Heart left ventricle (tissue), 16 donors: ENCODE measurements at regions not wholly inside any gene's neighbourhood (a gene's known extent, or its start where the extent isn't known, plus 50 kb on each side); places are given as distances from the start of the nearest gene placed in this dataset.

Experiments
- ATAC-seq, 4 donors: fragments of 200-7000 bp; cut with Tn5 transposase; one replicate each; pipeline ENCODE4 v1.9.1; 2020 to 2022; ENCODE audit warnings: moderate library complexity in 4 of 4, mild to moderate bottlenecking in 3 of 4, moderate number of reproducible peaks in 1 of 4
- DNase-seq, 5 donors: peaks; one replicate each; pipeline ENCODE4 v3.0.0-alpha.2; 2020
- H3K27ac ChIP-seq, 12 donors: fragments of 200-600 bp; sonication (generic) in 4 of 12; one replicate each; pipeline versions ENCODE4 v1.5.0 to v1.8.0; 2016 to 2022; ENCODE audit warnings: mild to moderate bottlenecking in 2 of 12
- H3K27me3 ChIP-seq, 9 donors: fragments of 200-600 bp; sonication (generic) in 2 of 9; one replicate each; pipeline versions ENCODE4 v1.5.1 to v1.8.0; 2016 to 2022; ENCODE audit warnings: mild to moderate bottlenecking in 3 of 9
- H3K36me3 ChIP-seq, 9 donors: fragments of 200-600 bp; sonication (generic) in 2 of 9; one replicate each; pipeline versions ENCODE4 v1.5.0 to v1.8.0; 2018 to 2022; ENCODE audit warnings: mild to moderate bottlenecking in 2 of 9
- H3K4me1 ChIP-seq, 12 donors: fragments of 200-600 bp; sonication (generic) in 4 of 12; one replicate each; pipeline versions ENCODE4 v1.5.0 to v1.8.0; 2016 to 2022; ENCODE audit warnings: mild to moderate bottlenecking in 3 of 12
- H3K4me3 ChIP-seq, 12 donors: fragments of 200-600 bp; sonication (generic) in 4 of 12; one replicate each; pipeline versions ENCODE4 v1.5.0 to v1.8.0; 2017 to 2022; ENCODE audit warnings: mild to moderate bottlenecking in 9 of 12, moderate library complexity in 4 of 12
- H3K9me3 ChIP-seq, 12 donors: fragments of 200-600 bp; sonication (generic) in 4 of 12; one replicate each; pipeline versions ENCODE4 v1.5.0 to v1.8.0; 2016 to 2022; ENCODE audit warnings: mild to moderate bottlenecking in 1 of 12
- POLR2A ChIP-seq, 2 donors: fragments of 450-650 bp; IDR thresholded peaks; one replicate each; pipeline ENCODE4 v1.6.1; 2017; ENCODE audit warnings: antibody characterized with exemption in 2 of 2, mild to moderate bottlenecking in 2 of 2, moderate library complexity in 2 of 2
- WGBS, 4 donors: extraction: QIAGEN DNeasy Blood & Tissue Kit in 2 of 4; methylation state at CpG; one replicate each; pipeline versions ENCODE4 v1.1.5 to v1.1.7; 2013 to 2018; 5-methylcytosine and 5-hydroxymethylcytosine counted together
- intact Hi-C, 10 donors: fragments of 100-400 bp; cut with DNase I; formaldehyde crosslinking; loops; one replicate each; pipeline versions ENCODE4 v1.11.1 to v1.14.2; 2022
- TF ChIP-seq, protein P1 (sequence below), 12 donors: fragments of 200-600 bp; sonication (generic) in 4 of 12; IDR thresholded peaks; one replicate each; pipeline versions ENCODE4 v1.5.0 to v1.8.0; 2018 to 2022; ENCODE audit warnings: antibody characterized with exemption in 12 of 12, mild to moderate bottlenecking in 5 of 12
- donor health status: ischemic (EF 13 %, LVEDD 7.1; RV severe dilation, severe dysfunction).
- donor health status: healthy with polysubstance abuse.
- donor health status: DM: no; HTN: yes; CAD: no.
- donor health status: DM: no; HTN: no; CAD: no.
- donor health status: ischemic (EF 25% LVEDD 6.9; RV normal size, moderate dysfunction).
- donor health status: ischemic (EF 25% LVEDD 5.7; RV mildly dilated, moderate dysfunction).
- donor health status: healthy.
- donor health status: DM: yes; HTN: yes; CAD: no.
- donor health status: ischemic (EF 35%, LVEDD 5.7; RV mildly dilated, moderate dysfunction).
- donor health status: nonischemic (EF 11% LVEDD 7.7; RV severe dilation, severe dysfunction).
- donor health status: DM: yes; HTN: yes; CAD: no.
- donor health status: PGD.
- donor health status: ischemic (EF 29% LVEDD 5.4; RV normal size, mild dysfunction).
- donor health status: nonischemic (EF 23%, LVEDD 6.1; RV moderate dilation, normal function).

DNA sequence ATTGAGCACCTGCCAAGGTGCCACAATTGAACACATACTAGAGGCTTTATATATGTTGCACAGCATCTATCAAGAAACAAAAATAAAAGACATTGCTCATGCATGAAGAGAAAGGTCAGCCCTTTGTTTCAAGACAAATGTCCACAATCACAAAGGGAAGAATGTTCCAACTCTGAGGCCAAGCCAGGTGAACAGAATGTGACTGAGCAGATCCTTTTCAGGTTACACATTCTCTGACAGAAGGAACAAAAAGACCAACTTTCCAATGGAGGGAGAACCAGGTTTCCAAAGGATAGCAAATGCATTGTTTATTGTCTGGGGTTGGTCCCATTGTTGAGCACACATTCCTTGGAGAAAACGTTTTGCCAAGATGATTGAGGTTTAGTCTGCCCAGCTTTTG lies 50.2 kb upstream of the FAM174B start:
- no peaks in the 10 kb centered on the region for H3K27me3 ChIP-seq
- no peaks in the 10 kb centered on the region for H3K9me3 ChIP-seq
- intact Hi-C loops, result loop anchor here in 1 of 10 donors (10.0 kb wide), 1 partner anchor 611 kb away; no protein-coding TSS in a partner anchor
- ATAC-seq (no peak), DNase-seq (no peak)
- no peak for TF ChIP-seq POLR2A (IDR thresholded peaks at IDR 0.05)
- TF ChIP-seq, protein P1, sequence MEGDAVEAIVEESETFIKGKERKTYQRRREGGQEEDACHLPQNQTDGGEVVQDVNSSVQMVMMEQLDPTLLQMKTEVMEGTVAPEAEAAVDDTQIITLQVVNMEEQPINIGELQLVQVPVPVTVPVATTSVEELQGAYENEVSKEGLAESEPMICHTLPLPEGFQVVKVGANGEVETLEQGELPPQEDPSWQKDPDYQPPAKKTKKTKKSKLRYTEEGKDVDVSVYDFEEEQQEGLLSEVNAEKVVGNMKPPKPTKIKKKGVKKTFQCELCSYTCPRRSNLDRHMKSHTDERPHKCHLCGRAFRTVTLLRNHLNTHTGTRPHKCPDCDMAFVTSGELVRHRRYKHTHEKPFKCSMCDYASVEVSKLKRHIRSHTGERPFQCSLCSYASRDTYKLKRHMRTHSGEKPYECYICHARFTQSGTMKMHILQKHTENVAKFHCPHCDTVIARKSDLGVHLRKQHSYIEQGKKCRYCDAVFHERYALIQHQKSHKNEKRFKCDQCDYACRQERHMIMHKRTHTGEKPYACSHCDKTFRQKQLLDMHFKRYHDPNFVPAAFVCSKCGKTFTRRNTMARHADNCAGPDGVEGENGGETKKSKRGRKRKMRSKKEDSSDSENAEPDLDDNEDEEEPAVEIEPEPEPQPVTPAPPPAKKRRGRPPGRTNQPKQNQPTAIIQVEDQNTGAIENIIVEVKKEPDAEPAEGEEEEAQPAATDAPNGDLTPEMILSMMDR (IDR thresholded peaks at IDR 0.05), result no peak
- no peak overlapping the region for H3K27ac ChIP-seq
- H3K4me3 ChIP-seq, result no peak overlapping the region
- no peaks in the 10 kb centered on the region for H3K36me3 ChIP-seq
- WGBS, 4 donors, result 20 to 63% (median 40%) methylated on average over 1 of the region's 1 CpG
- H3K4me1 ChIP-seq, result no peaks in the 10 kb centered on the region

DNA sequence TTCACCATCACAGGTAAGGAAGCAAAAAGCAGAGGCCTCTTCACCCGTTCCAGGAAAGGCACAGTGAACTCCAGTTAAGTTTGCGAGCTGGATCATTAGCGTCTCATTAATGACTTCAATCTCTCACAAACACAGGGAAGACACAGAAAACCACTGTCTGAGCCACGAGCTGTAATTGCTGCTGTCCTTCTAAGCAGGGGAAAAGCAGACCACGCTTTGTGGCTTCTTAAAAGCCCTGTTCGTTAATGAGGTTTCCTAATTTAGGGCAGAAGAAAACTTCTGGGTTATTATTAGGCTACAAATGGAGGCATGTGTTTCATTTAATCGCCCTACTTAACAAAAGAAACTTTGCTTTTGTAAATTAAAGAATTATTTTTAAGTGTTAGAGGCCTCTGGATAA lies 50.6 kb upstream of the FAM174B start:
- 79 to 90% (median 86%) methylated on average over 7 of the region's 7 CpGs for whole genome bisulfite sequencing, 4 donors

DNA sequence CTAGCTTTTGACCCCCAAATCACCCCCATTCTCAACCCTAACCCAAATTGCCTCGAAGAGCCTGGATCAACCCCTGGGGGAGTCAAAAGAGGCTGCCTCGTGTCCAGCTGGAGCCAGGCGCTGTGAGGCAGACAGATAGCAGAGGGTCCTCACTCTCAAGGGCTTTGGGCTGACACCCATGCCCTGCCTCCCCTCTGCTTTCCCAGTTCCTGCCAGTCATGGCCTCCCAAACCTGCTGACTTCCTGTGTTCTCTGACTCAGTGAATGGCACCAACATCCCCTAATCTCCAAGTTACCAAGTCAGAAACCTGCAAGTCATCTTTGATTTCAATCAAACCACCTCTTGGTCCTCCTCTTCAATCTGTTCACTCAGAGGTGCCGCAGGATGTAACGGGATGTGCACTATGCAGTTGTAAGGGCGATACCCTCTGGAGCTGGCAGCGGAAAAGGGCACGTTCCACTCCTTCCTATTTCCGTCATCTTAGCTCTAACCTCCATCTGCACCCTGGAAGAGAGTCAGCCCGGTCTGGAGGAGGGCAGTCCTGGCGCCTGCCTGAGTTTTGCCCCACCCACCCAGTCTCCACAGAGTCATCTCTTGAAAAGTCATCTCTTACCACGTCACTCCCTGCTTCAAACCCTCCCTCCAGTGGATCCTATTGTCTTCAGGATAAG lies 52.4 kb upstream of the FAM174B start:
- no peak overlapping the region for H3K27ac ChIP-seq
- no peaks in the 10 kb centered on the region for H3K9me3 ChIP-seq
- no peak for ATAC-seq

More for the DNA sequence above, 50.6 kb upstream of the FAM174B start:
- Histone ChIP-seq H3K27me3 (no peaks in the 10 kb centered on the region), H3K27ac (no peak overlapping the region), H3K4me3 (no peak overlapping the region), H3K4me1 (no peaks in the 10 kb centered on the region), H3K9me3 (no peaks in the 10 kb centered on the region), H3K36me3 (no peaks in the 10 kb centered on the region)
- intact Hi-C loops, result loop anchor here in 1 of 10 donors (10.0 kb wide), 1 partner anchor 611 kb away; no protein-coding TSS in a partner anchor
- ATAC-seq (no peak), DNase-seq (no peak)
- TF ChIP-seq POLR2A (IDR thresholded peaks at IDR 0.05), result no peak
- TF ChIP-seq, protein P1 (IDR thresholded peaks at IDR 0.05), result no peak

DNA sequence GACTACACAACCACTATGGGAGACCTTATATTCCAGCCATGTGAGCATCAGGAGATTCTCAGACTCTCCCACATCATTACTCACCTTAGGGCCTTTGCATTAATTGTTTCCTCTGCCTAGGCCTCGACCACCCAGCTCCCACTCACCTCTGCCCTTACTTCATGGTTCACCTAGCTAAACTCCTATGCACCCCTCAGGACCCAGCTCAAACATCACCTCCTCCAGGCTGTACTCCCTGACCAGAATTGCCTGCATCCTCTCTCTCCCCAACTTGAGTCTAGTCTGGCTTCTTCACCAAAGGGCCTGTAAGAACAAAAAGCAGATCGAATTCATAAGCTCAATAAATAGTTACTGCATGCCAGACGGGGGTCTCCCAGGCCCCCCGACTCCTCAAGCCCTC lies 53.1 kb upstream of the FAM174B start:
- H3K4me1 ChIP-seq, result no peaks in the 10 kb centered on the region
- no peaks in the 10 kb centered on the region for H3K36me3 ChIP-seq
- TF ChIP-seq, protein P1 (IDR thresholded peaks at IDR 0.05), result no peak
- no peak for TF ChIP-seq POLR2A (IDR thresholded peaks at IDR 0.05)
- no peak overlapping the region for H3K4me3 ChIP-seq
- intact Hi-C loops, result loop anchor here in 1 of 10 donors (10.0 kb wide), 1 partner anchor 614 kb away; no protein-coding TSS in a partner anchor
- 81 to 92% (median 90%) methylated on average over 4 of the region's 4 CpGs for WGBS, 4 donors
- H3K27ac ChIP-seq, result no peak overlapping the region
- DNase-seq, result no peak
- no peaks in the 10 kb centered on the region for H3K9me3 ChIP-seq
- no peak for ATAC-seq
- no peaks in the 10 kb centered on the region for H3K27me3 ChIP-seq

More for the DNA sequence above, 52.4 kb upstream of the FAM174B start:
- H3K27me3 ChIP-seq, result no peaks in the 10 kb centered on the region
- H3K36me3 ChIP-seq, result no peaks in the 10 kb centered on the region
- no peaks in the 10 kb centered on the region for H3K4me1 ChIP-seq
- TF ChIP-seq, protein P1 (IDR thresholded peaks at IDR 0.05), result no peak
- no peak for TF ChIP-seq POLR2A (IDR thresholded peaks at IDR 0.05)
- intact Hi-C loops, result loop anchor here in 1 of 10 donors (10.0 kb wide), 1 partner anchor 613 kb away; no protein-coding TSS in a partner anchor
- 81 to 88% (median 86%) methylated on average over 12 of the region's 12 CpGs for WGBS, 4 donors
- DNase-seq, result no peak
- H3K4me3 ChIP-seq, result no peak overlapping the region
